Activated naive CD8-positive, alpha-beta T cell (primary cell): ENCODE measurements at regions not wholly inside any gene's neighbourhood (a gene's known extent, or its start where the extent isn't known, plus 50 kb on each side); places are given as distances from the start of the nearest gene placed in this dataset.

ENCODE experiments used
- H3K27ac Mint-ChIP-seq: one replicate; pipeline ENCODE4 v1.8.0; 2021; ENCODE audit warnings: mixed read lengths
- H3K27me3 Mint-ChIP-seq: one replicate; pipeline ENCODE4 v1.8.0; 2021; ENCODE audit warnings: mixed read lengths
- H3K36me3 Mint-ChIP-seq: one replicate; pipeline ENCODE4 v1.8.0; 2021; ENCODE audit warnings: mixed read lengths
- H3K4me1 Mint-ChIP-seq: one replicate; pipeline ENCODE4 v1.8.0; 2021; ENCODE audit warnings: low read depth, mixed read lengths
- H3K4me3 Mint-ChIP-seq: one replicate; pipeline ENCODE4 v1.8.0; 2021; ENCODE audit warnings: mild to moderate bottlenecking, mixed read lengths
- H3K9me3 Mint-ChIP-seq: one replicate; pipeline ENCODE4 v1.8.0; 2021; ENCODE audit warnings: low read depth, mixed read lengths

DNA sequence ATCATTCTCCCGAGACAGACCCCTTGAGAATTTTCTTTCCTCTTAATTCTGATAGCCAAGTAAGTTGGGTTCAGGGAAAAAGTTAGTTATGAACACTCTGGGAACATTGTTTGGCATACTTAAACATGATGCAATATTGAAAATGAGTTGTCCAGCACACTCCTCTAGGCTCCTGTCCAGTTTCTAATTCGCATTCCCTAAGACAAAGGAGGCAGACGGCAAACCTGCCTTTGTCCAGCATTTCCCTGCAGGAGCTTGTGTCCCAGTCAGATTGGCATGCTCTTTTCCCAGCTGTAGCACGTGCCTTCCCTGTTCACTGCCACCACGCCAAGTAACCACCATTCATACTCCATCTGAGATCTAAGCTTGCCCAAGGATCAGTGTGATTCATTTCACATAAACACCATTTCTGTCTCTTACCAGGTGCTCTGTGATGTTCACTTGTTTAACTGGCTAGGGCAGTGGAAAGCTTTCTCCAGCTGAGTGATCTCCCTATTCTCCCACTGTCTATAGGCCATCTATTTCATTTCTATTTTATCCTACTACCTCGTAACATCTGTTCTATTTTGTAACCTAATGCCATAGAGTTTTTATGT lies 150.0 kb upstream of the EPB41L3 start:
- Mint-ChIP-seq H3K9me3 (no peaks in the 10 kb centered on the region), H3K4me3 (no peak overlapping the region), H3K4me1 (no peaks in the 10 kb centered on the region)

DNA sequence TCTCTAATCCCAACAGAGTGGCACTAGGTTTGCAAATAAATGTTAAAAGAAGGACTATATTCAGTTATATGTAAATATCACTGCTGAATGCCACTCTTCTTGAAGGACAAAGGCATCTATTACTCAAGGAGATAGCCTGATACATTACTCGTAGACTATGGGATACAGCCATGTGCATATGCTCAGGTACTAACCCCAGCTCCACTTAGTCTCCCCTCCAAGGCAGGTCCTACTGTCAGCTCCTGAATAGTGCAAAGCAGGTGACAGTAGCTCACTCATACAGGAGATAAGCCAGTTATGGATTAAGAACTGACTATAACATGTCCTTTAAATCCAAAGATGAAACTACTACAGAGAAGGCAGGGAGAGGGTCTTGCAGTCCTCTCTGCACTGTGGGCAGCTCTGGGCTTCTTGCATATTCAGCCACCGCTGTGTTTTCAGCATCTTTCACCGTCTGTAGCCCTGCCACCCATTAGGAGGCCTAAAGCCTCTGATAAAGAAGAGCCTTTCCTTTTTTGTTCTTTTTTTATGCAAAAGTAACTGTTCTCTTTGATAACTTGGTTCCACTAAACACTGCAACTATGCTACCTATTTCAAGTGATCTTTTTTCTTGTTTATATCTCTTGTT lies 135.1 kb upstream of the EPB41L3 start:
- Mint-ChIP-seq H3K4me1 (no peaks in the 10 kb centered on the region), H3K36me3 (no peaks in the 10 kb centered on the region), H3K27me3 (peaks cover 3% of the 10 kb centered on the region), H3K27ac (no peak overlapping the region), H3K4me3 (no peak overlapping the region), H3K9me3 (no peaks in the 10 kb centered on the region)

More for the DNA sequence above, 150.0 kb upstream of the EPB41L3 start:
- Mint-ChIP-seq H3K36me3 (no peaks in the 10 kb centered on the region), H3K27me3 (peaks cover 3% of the 10 kb centered on the region), H3K27ac (no peak overlapping the region)

DNA sequence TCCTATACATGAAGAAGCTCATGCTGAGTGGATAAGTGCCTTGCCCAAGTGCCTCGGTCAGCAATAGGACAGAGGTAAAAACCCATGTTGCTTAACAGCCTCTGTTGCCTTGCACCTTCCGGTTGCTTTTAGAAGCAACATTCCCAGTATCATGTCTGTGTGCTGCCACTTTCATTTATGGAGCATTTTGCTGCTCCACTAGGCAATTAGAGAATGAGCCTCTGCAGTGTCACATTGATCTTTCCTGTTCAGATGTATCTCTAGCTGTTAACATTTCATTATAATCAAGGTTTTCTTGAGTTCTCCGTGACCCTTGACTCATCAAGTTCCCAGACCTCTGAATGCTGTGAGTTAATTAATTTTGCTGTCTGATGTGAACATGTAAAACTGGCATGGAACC lies 134.5 kb upstream of the EPB41L3 start:
- Mint-ChIP-seq H3K27me3 (peaks cover 3% of the 10 kb centered on the region), H3K27ac (no peak overlapping the region), H3K36me3 (no peaks in the 10 kb centered on the region), H3K4me1 (no peaks in the 10 kb centered on the region), H3K4me3 (no peak overlapping the region), H3K9me3 (no peaks in the 10 kb centered on the region)

DNA sequence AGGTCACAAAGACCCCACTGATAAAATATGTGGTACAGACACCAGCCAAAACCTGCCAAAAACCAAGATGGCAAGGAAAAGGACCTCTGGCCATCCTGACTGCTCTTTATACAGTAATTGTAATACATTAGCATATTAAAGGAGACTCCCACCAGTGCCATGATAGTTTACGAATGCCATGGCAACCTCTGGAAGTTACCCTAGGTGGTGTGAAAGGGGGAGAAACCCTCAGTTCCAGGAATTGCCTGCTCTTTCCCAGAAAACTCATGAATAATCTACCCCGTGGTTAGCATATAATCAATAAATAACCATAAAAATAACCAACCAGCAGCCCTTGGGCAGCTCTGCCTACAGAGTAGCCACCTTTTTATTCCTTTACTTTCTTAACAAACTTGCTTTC lies 129.8 kb upstream of the EPB41L3 start:
- Mint-ChIP-seq H3K27me3 (peaks cover 1% of the 10 kb centered on the region), H3K36me3 (no peaks in the 10 kb centered on the region), H3K4me1 (no peaks in the 10 kb centered on the region)

DNA sequence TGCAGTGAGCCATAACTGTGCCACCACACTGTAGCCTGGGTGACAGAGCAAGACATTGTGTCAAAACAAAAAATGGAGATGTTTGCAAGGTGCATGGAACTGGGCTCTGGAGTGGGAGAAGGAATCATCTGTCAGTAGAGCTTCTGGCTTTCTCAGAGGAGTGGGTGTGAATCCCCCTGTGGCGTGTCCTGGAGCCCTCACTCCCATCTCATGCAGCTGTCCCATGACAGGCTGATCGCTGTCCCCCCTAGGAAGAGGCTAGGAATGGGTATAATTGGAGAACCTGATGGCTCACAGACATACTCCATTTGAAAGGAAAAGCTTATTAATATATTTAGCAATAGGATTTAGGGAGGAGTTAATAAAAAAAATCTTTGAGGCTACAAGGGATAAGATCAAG lies 125.8 kb upstream of the EPB41L3 start:
- no peaks in the 10 kb centered on the region for H3K9me3 Mint-ChIP-seq
- peaks cover 1% of the 10 kb centered on the region for H3K27me3 Mint-ChIP-seq
- H3K4me1 Mint-ChIP-seq = no peaks in the 10 kb centered on the region
- no peak overlapping the region for H3K4me3 Mint-ChIP-seq
- no peaks in the 10 kb centered on the region for H3K36me3 Mint-ChIP-seq
- H3K27ac Mint-ChIP-seq = no peak overlapping the region

More for the DNA sequence above, 129.8 kb upstream of the EPB41L3 start:
- Mint-ChIP-seq H3K9me3 (no peaks in the 10 kb centered on the region), H3K27ac (no peak overlapping the region), H3K4me3 (no peak overlapping the region)

DNA sequence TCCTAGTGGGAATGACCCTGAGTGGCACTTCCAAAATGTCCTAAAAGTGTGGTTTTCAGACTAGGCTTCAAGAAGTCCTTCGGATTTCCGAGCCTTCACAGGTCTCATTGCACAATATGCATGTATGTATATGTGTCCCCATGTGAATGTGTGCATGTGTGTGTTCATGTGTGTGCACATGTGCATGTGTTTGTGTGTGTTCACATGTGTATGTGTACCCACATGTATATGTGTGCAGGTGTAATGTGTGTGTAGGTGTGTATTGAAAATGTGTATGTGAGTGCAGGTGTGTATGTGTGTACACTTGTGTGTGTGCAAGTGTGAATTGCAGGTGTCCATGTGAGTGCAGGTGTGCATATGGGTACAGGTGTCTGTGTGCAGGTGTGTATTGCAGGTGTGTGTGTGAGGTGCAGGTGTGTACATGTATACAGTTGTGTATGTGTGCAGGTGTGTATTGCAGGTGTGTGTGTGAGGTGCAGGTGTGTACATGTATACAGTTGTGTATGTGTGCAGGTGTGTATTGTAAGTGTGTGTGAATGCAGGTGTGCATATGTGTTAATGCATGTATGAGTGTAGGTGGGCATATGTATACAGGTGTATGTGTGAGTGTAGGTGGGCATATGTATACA lies 124.4 kb upstream of the EPB41L3 start:
- H3K4me3 Mint-ChIP-seq = no peak overlapping the region
- H3K27ac Mint-ChIP-seq = no peak overlapping the region
- H3K27me3 Mint-ChIP-seq = peaks cover 7% of the 10 kb centered on the region
- no peaks in the 10 kb centered on the region for H3K4me1 Mint-ChIP-seq
- H3K36me3 Mint-ChIP-seq = no peaks in the 10 kb centered on the region
- H3K9me3 Mint-ChIP-seq = peaks cover 5% of the 10 kb centered on the region

DNA sequence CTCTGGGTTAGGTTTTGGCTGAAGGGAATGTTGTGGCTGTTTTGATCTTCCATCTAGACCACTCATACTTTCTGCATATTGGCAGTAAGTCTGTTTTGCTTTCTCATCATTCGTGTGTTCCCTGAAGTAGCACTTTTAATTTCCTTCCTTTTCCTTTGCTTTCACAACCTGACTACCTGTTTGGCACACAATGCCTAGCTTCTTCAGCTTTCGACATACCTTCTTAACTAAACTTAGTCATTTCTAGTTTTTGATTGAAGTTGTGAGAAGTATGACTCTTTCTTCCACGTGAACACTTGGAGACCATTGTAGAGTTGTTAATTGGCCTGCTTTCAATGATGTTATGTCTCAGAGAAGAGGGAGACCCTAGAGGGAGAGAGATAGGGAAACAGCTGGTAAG lies 123.6 kb upstream of the EPB41L3 start:
- Mint-ChIP-seq H3K4me1 (no peaks in the 10 kb centered on the region), H3K27ac (no peak overlapping the region), H3K9me3 (peaks cover 5% of the 10 kb centered on the region), H3K4me3 (no peak overlapping the region), H3K36me3 (no peaks in the 10 kb centered on the region), H3K27me3 (peaks cover 7% of the 10 kb centered on the region)

DNA sequence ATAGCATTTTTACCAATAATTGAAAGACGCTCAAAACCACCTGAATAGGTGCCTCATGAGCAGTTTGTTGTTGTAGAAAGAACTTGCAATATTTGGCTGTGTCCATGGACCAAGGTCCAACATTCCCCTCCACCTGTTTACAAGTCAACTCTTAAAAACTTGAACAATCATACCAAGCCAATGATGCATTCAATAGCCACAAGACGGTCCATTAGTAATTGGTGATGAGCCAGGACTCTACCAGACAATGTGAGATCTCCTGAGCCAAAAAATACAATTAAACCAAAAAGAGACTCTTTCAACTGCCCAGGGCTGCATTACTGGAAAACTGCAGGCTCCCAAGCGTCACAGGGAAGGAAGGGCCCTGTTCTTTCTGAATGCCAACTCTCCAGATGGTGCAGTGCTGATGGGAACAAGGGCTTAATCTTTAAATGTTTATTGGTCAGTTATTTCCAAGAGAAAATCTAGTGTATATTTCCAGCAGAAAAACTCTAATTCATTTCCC lies 118.8 kb upstream of the EPB41L3 start:
- peaks cover 7% of the 10 kb centered on the region for H3K27me3 Mint-ChIP-seq
- no peaks in the 10 kb centered on the region for H3K36me3 Mint-ChIP-seq
- no peaks in the 10 kb centered on the region for H3K4me1 Mint-ChIP-seq
- no peak overlapping the region for H3K27ac Mint-ChIP-seq
- H3K4me3 Mint-ChIP-seq = no peak overlapping the region
- H3K9me3 Mint-ChIP-seq = peaks cover 5% of the 10 kb centered on the region

DNA sequence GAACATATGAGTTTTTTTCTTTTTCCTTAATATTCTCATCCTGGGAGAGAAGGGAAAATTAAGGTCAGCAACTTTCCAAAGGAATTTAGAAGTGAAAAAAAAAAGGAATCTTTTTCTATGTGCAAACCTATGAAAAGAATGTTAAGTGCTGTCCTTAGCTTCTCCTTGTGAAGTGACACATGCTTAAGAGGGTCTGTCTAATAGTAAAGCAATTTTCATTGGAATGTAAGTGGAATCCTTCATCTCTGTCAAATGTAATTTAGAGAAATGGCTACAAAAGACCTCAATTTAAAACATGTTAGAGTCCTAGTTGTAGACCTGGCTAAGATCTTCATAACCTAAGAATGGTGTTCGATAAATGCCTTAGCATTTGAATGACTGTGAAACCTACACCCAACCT lies 117.4 kb upstream of the EPB41L3 start:
- H3K9me3 Mint-ChIP-seq = peaks cover 5% of the 10 kb centered on the region
- H3K4me1 Mint-ChIP-seq = no peaks in the 10 kb centered on the region
- no peaks in the 10 kb centered on the region for H3K36me3 Mint-ChIP-seq
- no peak overlapping the region for H3K27ac Mint-ChIP-seq
- peaks cover 7% of the 10 kb centered on the region for H3K27me3 Mint-ChIP-seq
- H3K4me3 Mint-ChIP-seq = no peak overlapping the region

DNA sequence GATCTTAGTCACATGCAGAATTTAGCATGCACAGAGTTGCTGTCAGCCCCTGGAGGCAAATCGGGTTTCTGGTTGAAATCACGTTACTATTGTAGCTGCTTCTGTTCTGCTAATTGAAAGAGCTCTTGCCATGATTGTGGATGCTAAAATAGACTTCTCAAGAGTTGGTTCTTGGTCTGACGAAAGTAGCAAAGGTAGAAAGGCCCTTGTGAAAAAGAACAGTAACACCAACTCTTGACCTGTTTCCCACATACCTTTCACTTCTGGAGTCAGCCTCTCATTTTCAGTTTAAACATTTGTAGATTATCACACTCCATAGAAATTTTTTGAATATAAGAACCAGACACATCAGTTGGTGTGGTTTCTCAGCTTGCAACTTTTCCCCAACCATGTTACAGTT lies 110.0 kb upstream of the EPB41L3 start:
- Mint-ChIP-seq H3K27me3 (no peaks in the 10 kb centered on the region), H3K4me1 (no peaks in the 10 kb centered on the region), H3K36me3 (no peaks in the 10 kb centered on the region), H3K4me3 (no peak overlapping the region), H3K9me3 (no peaks in the 10 kb centered on the region), H3K27ac (no peak overlapping the region)

DNA sequence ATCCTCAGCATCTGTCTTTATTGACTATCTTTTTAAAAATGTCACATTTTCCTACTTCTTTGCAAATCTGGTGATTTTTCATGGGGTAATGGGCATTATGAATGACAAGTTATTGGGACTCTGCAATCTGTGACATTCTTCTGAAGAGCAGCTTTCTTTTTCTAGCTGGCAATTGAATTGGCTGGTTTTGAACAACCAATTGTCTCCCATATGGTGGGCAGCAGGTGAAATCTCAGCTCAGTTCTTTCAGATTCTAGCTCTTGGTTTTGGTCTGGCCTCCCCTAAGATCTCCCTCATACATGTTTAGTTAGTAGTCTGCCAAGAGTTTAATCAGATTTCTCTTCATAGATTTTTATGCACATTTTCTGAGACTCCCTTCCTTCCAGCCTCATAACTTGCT lies 107.9 kb upstream of the EPB41L3 start:
- no peak overlapping the region for H3K4me3 Mint-ChIP-seq
- peaks cover 7% of the 10 kb centered on the region for H3K27me3 Mint-ChIP-seq
- H3K36me3 Mint-ChIP-seq = no peaks in the 10 kb centered on the region
- H3K4me1 Mint-ChIP-seq = no peaks in the 10 kb centered on the region
- H3K9me3 Mint-ChIP-seq = no peaks in the 10 kb centered on the region
- no peak overlapping the region for H3K27ac Mint-ChIP-seq

DNA sequence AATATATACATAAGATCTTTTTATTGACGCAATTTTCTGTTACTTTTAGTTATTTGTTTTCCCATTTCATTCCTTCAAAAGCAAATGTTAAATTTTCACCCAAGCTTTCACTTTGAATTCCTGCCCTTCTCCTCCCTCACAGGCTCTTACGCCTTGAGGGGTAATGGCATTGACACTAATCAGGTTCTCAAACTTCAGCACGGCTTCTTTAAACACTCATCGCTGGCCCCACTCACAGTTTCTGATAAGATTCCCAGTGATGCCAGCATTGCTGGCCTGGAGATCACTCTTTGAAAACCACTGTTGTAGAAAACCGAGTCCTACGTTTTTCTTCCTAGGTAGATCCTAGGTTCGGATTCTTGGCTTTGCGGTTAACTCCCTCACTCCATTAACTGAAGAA lies 105.6 kb upstream of the EPB41L3 start:
- Mint-ChIP-seq H3K27me3 (peaks cover 13% of the 10 kb centered on the region), H3K4me1 (no peaks in the 10 kb centered on the region), H3K9me3 (no peaks in the 10 kb centered on the region), H3K4me3 (no peak overlapping the region), H3K36me3 (no peaks in the 10 kb centered on the region), H3K27ac (no peak overlapping the region)

DNA sequence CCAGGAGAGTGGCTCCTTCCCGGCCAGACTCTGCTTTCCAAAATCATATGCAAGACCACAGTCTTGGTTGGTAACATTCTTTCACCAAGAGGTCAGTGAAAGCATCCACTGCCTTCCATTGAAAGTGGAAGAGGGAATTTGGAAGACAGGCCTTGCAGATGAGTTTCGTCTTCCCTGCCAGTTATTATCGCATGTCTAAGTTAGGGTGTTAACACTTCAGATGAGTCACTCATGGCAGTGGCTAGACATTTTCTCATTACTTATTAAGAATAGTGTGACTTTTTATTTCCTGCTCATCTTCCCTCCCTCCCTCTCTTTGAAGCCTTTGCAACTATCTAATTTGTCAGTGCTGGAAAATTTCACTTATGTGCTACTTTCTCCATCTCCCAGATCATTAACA lies 102.9 kb upstream of the EPB41L3 start:
- H3K4me1 Mint-ChIP-seq = no peaks in the 10 kb centered on the region
- no peaks in the 10 kb centered on the region for H3K9me3 Mint-ChIP-seq
- H3K36me3 Mint-ChIP-seq = no peaks in the 10 kb centered on the region
- H3K27ac Mint-ChIP-seq = no peak overlapping the region
- H3K27me3 Mint-ChIP-seq = peaks cover 14% of the 10 kb centered on the region
- H3K4me3 Mint-ChIP-seq = no peak overlapping the region

DNA sequence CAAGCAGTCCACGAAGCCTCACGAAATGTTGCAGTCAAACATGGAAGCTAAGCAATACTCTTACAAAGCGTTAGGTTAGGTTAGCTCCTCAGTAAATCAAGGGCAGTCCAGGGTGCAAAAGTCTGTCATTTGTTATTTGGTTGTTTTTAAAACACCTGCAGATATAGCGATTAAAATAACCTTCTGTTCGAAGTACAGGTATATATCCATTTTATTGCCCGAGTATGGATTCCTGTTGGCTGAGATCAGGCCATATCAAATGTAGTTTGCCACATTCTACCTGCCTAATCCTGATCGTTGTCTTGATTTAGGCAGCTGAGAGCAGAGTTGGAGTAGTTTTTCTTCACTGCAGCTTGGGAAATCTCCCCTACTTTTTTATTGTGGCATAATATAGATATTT lies 99.5 kb upstream of the EPB41L3 start:
- Mint-ChIP-seq H3K27me3 (peaks cover 17% of the 10 kb centered on the region), H3K36me3 (no peaks in the 10 kb centered on the region), H3K4me1 (no peaks in the 10 kb centered on the region), H3K4me3 (no peak overlapping the region), H3K27ac (no peak overlapping the region), H3K9me3 (no peaks in the 10 kb centered on the region)

DNA sequence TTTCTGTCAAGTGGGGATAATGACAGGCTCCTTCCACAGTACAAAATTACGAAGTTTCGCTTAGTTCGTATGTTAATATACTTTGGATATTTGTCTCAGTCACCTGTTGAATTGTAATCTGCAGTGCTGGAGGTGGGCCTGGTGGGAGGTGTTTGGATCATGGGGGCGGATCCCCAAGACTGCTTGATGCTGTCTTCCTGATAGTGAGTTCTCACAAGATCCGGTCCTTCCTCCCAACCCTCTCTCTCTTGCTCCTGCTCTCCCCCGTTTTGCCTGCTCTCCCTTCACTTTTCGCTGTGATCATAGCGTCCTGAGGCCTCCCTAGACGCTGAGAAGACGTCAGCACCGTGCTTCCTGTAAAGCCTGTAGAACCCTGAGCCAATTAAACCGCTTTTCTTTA lies 97.1 kb upstream of the EPB41L3 start:
- Mint-ChIP-seq H3K36me3 (no peaks in the 10 kb centered on the region), H3K4me1 (no peaks in the 10 kb centered on the region), H3K4me3 (no peak overlapping the region), H3K27me3 (peaks cover 20% of the 10 kb centered on the region), H3K9me3 (peaks cover 4% of the 10 kb centered on the region), H3K27ac (no peak overlapping the region)

DNA sequence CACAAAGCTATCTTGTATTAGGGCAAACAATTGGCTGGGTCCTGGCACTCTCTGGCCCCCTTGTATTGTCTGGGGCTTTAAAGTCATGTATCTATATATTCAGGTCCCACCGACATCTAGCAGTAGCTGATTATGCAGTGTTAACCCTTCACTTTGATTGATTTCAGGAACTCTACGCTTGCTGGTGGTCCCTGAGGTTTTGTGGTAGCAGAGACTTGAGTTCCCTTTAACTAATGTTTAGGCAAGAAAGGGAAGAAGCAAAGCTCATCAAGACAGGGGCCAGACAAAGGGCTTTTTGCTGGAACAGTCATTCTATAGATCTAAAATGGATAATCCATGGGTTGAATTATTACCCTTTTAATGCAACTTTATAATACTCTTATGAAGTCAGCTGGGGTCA lies 95.3 kb upstream of the EPB41L3 start:
- H3K4me3 Mint-ChIP-seq = no peak overlapping the region

More for the DNA sequence above, 95.3 kb upstream of the EPB41L3 start:
- H3K27ac Mint-ChIP-seq = no peak overlapping the region
- no peaks in the 10 kb centered on the region for H3K36me3 Mint-ChIP-seq
- H3K9me3 Mint-ChIP-seq = peaks cover 4% of the 10 kb centered on the region
- H3K27me3 Mint-ChIP-seq = peaks cover 17% of the 10 kb centered on the region
- H3K4me1 Mint-ChIP-seq = no peaks in the 10 kb centered on the region
